ENCODE measurements at regions not wholly inside any gene's neighbourhood (a gene's known extent, or its start where the extent isn't known, plus 50 kb on each side); places are given as distances from the start of the nearest gene placed in this dataset.
"Not testable (repeated sequence)": the region's sequence is repeated elsewhere in the genome, so short reads cannot be mapped to it uniquely, and the experiment has no call there.

GRCh38 chr13:22813531-22814377, 367.0 kb upstream of the SGCG start:
- not testable (repeated sequence) for TF ChIP-seq CTCF, POLR2A (IDR thresholded peaks at IDR 0.05)

Measured in lower leg skin (tissue), 3 donors.